ENCODE measurements at regions not wholly inside any gene's neighbourhood (a gene's known extent, or its start where the extent isn't known, plus 50 kb on each side); places are given as distances from the start of the nearest gene placed in this dataset.

DNA sequence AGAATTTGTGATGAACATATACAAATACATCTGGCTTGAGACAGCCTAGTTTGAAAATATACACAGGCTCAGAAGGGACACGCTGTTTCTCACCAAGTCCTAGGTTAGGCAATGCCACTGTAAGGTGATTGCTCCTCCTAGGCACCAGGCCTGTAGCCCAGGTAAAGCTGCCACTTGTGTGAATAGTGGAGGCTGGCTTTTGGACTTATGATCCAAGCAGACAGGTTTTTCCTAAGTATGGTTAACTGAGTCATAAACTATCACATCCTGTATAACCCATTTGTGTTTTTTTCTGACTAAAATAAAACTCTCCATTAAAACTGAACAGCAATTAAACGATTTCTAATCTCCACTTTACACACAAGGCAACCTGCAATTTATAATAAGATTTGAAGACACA lies 81.0 kb downstream of the SEMA4F start:
- DNase-seq (ENCODE audit: low spot score) (no peak), ATAC-seq (no peak)

DNA sequence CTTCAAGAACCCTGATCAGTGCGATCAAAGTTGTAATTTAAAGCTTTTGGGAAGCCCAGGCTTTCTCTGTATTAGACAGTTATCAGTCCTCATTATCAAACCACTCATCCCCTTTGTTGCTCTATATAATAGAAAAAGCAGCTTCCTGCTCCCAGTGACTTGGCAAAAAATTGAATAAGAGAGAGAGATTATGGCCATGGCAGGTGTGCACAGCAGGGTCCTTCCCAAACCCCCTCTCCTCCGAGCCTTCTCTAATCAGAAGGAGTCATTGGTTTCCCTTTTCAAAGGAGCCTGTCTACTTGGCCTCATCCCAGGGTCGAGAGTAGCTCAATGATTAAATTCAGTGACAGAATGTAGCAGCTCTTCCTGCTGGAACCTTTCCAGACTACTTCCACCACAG lies 81.5 kb downstream of the SEMA4F start:
- ATAC-seq: no peak
- DNase-seq (ENCODE audit: low spot score): no peak

DNA sequence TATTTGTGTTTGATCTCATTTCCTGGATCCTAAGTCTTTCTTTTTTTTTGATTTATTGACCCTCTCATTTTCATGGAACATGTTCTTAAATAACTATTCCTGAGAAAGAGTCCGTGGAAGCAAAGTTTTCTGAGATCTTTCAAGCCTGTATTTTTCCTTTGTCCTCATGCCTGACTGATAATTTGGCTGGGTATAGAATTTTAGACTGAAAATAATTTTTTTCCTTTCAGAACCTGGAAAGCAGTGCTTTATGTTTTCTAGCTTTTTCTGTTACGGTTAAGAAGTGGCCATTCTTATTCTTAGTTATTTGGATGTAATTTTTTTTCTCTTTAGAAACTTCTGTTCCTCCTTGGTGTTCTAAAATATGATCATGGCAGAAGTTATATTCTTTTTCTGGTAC lies 82.5 kb downstream of the SEMA4F start:
- ATAC-seq (no peak), DNase-seq (ENCODE audit: low spot score) (no peak)

DNA sequence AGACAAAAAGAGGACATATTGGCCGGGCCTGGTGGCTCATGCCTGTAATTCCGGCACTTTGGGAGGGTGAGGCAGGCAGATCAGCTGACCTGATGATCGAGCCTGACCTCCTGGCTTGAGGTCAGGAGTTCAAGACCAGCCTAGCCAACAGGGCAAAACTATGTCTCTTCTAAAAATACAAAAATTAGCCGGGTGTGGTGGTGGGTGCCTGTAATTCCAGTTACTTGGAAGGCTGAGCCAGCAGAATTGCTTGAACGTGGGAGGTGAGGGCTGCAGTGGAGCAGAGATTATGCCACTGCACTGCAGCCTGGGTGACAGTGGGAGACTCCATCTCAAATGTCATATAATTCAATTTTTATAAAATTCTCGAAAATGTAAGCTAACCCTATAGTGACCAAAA lies 84.5 kb downstream of the SEMA4F start:
- DNase-seq (ENCODE audit: low spot score) (no peak), ATAC-seq (no peak)

DNA sequence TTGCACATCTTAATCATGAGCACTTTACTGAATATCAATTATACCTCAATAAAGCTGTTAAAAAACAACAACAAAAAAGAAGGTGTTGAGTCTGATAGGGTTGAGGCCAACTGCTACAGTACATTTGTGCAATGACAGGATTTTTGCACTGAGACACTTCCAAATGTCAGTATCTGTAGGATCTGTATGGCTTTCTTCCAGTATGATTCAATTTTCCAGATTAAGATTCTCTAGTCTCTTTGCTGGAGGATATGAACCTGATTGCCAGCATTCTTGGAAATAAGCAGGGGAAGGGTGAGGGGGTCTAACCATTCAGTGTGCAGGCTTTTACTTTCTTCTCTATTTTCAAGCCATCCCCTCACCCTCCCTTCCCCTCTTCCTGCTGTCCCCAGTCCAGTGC lies 85.1 kb downstream of the SEMA4F start:
- no peak for ATAC-seq

DNA sequence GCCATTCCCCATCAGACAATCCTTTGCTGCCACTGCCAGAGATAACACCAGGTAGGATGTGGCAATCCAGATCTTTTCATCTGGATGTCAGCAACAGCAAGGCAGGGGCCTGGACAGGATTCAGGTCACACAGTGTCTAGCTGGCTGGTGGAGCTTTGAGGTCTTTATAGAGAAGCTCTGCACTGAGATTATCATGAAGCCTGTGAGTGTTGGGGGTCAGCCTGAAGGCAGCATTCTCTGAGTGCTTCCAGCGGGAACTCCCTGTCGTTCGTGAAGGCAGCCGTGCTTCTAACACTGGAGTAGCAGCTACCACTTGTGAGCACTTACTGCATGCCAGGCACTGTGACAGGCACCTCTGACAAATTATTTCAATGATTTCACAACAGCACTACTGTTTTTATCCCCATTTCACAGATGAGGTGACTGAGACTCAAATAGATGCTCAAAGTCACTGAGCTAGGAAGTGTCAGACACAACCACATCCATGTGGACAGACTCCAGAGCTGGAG lies 85.7 kb downstream of the SEMA4F start:
- no peak for DNase-seq (ENCODE audit: low spot score)
- no peak for ATAC-seq

More for the DNA sequence above, 85.1 kb downstream of the SEMA4F start:
- DNase-seq (ENCODE audit: low spot score): no peak

DNA sequence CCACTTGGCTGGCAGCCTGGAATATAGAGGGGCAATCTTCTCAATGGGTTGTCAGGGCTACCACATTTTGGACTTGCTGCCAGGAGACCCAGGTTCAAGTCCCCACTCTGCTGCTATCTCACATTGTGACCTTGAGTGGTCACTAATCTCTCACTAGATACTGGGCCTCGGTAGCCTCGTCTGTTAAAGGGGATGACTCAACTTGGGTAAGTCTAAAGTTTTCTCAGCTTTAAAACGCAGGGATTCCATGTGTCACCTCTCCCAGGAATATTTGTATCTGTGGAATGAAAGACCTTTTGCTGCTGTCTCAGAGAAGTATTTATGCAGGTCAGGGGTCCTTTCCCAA lies 86.3 kb downstream of the SEMA4F start:
- DNase-seq (ENCODE audit: low spot score) (no peak), ATAC-seq (no peak)

DNA sequence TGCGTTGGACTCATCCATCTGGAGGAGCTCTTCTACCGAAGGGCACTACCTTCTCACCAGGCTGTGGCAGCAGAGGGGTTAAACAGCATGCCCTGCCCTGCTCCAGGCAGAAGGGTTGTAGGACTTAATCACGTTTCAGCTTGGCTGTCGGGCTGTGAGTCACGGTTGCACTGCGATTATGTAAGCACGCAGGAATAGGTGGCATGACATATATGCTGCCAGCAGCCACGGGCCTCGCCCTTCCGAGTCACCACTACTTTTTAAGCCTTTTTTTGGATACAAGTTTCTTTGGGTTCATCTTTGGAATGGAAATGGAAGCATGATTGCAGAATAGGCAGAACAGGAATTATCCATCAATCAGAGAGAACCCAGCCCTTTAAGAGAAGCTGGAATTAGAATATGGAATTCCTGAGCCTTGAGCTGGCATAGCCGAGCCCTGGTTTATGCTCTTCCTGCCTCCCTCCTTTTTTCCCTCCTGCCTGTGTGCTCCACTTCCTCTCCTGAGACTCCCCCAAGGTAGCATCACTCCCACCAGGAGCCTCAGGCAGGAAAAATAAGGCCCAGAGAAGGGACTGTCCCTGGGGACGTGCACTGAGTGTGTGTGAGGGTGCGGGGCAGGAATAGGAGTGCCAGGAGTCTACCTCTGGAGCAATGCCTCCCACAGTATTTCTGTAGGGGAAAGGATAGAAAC lies 86.8 kb downstream of the SEMA4F start:
- ATAC-seq (no peak), DNase-seq (ENCODE audit: low spot score) (no peak)

DNA sequence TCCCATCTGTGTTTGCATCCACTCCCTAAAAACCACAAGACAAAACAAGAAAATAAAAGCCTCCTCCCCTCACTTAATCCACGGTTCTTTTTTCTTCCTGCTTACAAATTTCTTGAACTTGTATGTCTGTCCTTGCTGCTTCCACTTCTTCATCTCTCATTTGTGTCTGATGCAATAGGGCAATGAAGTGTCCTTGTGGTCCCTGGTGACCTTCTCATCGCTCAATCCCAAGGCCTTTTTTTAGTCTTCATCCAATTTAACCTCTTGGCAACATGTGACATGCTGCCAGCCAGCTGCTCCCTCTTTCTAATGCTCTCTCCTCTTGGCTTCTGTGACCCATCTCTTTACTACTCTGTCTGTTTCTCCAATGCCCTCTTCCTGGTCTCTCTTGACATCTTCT lies 87.6 kb downstream of the SEMA4F start:
- DNase-seq (ENCODE audit: low spot score) (no peak), ATAC-seq (no peak)

DNA sequence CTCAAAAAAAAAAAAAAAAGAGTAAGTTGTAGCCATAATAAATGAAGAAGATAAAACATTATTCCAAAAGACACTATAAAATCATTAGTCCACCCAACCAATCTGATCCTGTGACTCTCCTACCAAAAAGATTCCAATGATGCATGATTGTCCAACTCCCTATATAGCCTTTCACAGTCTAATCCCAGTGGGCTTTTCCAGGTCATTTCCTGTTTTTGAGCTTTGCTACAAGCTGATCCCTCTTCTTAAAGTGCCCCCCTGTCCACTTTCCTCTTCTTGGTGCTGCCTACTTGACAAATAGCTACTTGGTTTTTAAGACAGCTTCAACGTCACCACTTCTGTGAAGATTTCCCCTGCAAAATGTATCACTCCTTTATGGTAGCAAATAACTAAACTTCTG lies 88.4 kb downstream of the SEMA4F start:
- DNase-seq (ENCODE audit: low spot score) (no peak), ATAC-seq (no peak)

DNA sequence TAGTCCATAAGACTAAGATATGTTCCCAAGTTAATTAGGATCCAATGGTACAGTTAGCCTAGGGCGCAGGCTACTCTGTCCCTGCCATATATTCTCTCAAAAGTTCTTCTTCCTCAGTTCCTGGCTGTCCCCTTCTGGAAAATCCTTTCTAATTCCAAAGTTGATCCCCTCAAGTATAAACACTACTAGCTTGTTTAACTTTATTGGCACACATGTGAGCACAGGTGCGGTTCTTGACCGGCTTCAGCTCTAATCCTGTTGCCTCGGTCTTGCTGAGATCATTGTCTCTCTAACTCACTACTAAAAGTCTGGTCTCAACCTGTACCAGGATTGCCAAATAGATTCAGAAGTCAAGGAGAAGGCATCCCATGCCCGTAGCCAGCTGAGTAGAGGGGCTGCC lies 89.0 kb downstream of the SEMA4F start:
- ATAC-seq (no peak), DNase-seq (ENCODE audit: low spot score) (no peak)

DNA sequence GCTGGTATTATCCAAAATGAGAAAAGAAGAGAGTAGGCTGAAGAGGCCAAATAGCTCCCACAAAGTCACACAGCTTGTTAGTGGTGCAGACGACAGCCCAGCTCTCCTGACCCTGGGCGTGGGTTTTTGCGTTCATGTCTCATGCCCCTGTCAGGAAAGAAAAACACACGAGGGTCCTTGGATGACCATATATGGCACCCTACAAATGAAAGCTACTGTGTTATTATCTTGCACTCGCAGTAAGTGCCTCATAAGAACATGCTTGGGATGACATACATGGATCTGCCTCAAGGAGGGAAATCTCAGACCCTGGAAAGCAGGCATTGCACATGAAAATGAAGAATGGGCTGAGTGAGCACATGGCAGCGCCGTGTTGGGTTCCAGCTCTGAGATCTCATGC lies 89.7 kb downstream of the SEMA4F start:
- no peak for DNase-seq (ENCODE audit: low spot score)
- ATAC-seq: no peak

DNA sequence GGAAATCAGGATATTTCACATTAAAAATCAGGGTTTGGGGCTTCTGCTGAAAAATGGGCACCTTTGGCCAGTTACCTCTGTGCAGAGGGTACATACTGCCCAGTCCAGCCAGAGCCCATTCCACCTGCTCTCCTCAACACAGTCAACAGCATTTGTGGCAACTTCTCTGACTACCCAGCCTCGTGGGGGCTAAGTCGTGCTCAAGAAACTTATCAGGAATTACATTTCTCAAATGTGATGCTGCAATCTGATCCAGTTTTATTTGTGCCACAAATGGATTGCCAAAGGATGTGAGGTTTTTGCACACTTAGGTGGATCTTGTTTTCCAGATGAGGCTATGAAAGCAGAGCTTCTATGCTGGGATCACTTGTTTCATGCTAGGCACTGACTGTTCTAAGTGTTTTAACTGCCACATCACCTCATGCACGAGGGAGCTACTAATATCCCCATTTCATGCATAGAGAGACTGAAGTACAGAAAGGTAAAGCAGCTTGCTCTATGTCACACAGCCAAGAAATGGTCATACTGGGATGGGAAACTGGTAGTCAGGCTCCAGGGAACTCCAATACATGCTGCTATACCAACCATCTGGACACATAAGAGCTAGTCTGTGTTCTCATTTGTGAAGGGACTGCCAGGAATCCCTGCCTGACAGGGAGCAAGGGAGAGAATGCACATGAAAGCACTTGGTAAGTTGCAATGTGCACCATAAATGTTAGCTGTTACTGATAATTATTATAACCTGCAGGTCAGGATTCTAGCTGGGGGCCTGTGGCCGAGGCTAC lies 89.0 kb upstream of the HK2 start:
- no peak for ATAC-seq
- DNase-seq (ENCODE audit: low spot score): no peak

DNA sequence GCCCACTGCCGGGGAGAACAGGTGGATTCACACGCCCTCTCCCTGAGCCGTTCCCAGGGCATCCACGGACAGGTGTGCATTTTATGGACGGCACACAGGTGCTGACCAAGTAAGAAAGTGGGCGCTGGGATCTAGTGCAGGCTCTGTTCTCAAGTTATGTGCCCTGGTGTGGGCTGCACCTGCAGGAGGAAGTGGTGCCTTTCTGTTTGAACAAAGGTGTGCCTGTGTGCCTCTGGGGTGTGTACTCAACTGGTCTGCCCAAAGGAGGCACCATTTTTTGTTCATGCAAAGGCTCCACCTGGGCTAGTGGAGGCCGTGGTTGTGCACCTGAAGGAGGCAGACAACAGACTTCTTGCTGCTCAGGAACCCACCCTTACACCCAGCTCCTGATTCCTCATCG lies 88.2 kb upstream of the HK2 start:
- no peak for ATAC-seq
- DNase-seq (ENCODE audit: low spot score): no peak

DNA sequence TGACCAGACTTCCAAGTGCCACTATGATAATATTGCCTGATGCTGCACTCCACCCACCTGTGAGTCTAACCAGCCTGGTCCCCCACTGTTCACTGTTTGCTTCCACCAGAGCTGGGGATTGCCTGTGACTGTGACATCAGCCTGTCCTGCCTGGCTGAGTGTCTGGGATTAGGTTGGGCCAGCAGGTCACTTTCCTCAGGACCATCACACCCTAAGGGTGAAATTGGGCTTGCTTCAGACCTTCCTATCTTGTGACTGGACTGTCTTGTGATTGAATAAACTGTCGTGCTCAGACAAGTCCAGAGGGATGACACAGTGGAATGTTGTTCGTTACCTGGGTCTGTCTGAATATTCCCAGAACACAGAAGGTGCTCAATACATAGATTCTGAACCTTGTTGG lies 87.4 kb upstream of the HK2 start:
- ATAC-seq (no peak), DNase-seq (ENCODE audit: low spot score) (no peak)

DNA sequence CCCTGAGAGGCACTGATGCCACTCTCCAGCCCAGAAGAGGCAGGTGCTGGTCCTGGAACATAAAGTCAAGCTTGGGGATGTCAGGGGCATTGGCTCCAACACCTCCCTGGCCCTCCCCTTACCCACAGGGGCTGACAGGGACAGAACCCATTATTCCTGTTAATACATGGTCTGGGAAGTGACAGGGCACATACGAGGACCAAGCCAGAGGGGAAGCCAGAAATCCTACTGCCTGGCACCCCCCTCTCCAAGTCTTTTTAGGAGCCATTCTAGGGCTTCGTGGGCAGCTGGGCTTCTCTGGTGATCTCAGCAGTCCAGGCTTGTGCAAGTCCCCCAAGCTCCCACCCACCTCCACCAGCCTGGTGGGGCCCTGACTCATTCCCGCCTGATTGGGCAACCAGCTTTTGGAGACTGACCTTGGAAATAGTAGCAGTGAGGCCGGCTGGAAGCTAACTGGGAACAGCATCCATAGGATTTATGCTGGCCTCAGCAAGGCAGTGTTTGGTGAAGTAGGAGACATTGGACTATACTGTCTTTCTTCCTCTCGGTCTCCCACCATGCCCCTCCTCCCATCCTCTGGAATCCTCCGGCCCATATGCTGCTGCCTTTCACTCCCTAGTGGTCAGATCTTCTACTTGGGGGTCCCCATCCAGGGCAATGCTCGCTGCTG lies 86.4 kb upstream of the HK2 start:
- ATAC-seq: no peak
- DNase-seq (ENCODE audit: low spot score): no peak

DNA sequence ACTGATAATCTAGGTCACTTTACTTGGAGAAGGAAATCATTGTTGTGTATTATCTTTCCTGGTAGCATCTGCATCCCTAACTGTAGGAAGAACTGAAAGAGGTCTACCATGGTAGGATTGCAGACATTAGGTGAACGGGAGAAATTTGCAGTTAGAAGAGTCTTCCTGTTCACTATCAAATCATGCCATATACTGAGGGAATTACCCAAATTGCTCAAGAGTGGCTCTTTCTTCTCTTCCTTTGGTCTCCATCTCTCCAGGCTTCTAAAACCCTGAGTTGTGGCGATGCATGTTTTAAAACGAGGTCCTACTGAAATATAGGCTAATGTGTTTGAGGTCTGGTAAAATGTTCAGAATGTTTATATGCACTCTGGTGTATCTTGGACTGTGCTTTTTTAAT lies 85.3 kb upstream of the HK2 start:
- DNase-seq (ENCODE audit: low spot score): no peak
- no peak for ATAC-seq

DNA sequence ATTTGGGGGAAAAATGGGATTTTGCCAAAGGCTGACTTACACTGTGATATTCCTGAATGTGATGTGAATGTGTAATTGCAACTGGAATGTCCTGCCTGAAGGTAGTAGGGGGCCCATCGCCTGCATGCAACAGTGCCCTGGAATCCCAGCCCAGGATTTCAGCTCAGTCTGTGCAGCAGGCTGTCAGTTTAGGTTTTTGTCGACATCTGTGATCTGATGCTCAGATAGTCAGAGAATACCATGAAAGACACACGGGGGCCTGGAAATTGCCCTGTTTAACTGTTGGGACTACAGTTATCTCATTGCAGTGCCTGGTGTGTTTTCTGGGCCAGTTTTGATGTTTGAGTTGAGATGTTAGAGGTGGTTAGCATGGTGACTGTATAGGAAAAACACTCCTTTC lies 84.5 kb upstream of the HK2 start:
- DNase-seq (ENCODE audit: low spot score) (no peak), ATAC-seq (no peak)

DNA sequence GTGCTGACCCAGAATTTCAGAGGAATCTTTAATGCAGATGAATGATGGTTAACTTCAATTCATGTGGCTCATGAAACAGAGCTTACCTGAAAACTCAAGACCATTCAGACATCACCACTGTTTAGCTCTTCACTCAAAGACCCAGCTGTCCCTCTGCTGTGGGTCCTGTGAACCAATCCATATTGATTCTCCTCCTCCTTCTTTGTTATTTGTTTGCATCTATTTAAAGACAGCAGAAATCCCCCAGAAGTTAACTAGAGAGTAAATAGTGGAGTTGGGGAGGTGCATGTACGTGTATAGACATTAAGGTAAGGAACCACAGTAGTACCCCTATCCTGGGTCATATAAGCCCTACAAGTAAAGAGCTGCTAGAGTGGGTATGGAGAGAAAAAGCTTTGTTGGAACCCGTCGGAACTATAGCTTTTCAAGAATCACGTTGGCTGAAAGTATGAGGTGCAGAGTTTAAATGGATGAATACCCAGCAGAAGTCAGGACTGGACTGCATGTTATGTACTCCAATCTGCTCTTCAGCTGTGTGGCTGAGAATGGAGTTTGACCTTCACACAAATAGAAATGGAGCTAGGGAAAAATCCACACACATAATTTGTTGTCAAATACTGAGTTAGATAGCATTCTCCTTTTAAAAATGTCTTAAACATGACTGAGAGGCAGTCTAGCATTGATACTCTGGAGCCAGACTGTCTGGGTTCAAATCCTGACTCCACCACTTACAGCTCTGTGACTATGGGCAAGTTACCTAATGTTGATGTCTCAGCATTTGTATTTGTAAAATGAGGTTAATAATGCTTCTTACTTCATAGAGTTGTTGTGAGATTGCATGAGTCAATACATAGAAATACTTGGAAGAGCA lies 81.7 kb upstream of the HK2 start:
- no peak for DNase-seq (ENCODE audit: low spot score)
- no peak for ATAC-seq

DNA sequence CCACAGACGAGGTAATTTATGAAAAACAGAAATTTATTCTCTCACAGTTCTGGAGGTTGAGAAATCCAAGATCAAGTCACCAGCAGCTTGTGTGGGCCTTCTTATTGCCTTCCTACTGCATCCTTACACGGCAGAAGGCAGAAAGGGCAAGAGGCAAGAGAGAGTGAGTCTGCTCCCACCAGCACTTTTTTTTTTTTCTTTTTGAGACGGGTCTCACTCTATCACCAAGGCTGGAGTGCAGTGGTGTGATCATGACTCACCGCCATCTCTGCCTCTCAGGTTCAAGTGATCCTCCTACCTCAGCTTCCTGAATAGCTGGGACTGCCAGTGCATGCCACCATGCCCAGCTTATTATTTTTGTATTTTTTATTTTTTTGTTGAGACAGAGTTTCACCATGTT lies 78.5 kb upstream of the HK2 start:
- ATAC-seq: no peak
- no peak for DNase-seq (ENCODE audit: low spot score)

DNA sequence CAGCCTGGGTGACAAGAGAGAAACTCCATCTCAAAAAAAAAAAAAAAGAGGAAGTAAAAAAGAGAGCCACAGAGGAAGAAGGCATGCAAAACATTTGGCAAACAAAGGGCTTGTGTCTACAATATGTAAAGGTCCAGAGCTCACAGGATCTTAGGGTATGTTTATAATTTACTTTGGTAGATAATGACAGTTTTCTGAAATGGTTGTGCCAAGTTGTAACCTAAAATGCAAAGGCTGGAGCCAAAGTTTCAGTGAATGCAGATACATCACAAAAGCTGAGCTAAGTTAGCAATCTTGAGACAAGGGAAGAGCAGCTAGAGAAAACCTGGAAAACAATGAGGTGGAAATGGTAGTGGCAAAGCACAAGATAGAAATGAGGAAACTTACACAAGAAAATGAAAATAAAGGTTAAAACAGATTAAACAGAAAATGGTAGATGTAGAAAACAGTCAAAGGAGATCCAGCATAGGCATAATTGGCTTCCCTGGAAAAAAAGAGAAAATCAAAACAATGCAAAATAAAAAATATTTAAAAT lies 77.5 kb upstream of the HK2 start:
- no peak for ATAC-seq

More for the DNA sequence above, 77.5 kb upstream of the HK2 start:
- no peak for DNase-seq (ENCODE audit: low spot score)

Measured in left lobe of liver (tissue), 2 donors.